GM18858 (cell line): ENCODE measurements at regions not wholly inside any gene's neighbourhood (a gene's known extent, or its start where the extent isn't known, plus 50 kb on each side); places are given as distances from the start of the nearest gene placed in this dataset.

ENCODE experiments used
- ATAC-seq: cut with Tn5 transposase; IDR thresholded peaks from one replicate; pipeline ENCODE4 v1.9.1; 2021; ENCODE audit not compliant: unreplicated experiment

- ATAC-seq, result no peak
Observed at GRCh38 chr5:77948476-77948875, 172.3 kb upstream of the TBCA start.

GRCh38 chr5:77947041-77947428 is 170.9 kb upstream of the TBCA start:
- no peak for ATAC-seq

- no peak for ATAC-seq
Observed at GRCh38 chr5:77946381-77947040, 170.4 kb upstream of the TBCA start.

- no peak for ATAC-seq
Observed at GRCh38 chr5:77945874-77946273, 169.7 kb upstream of the TBCA start.

GRCh38 chr5:77944757-77945340 is 168.7 kb upstream of the TBCA start:
- ATAC-seq, result no peak

GRCh38 chr5:77943851-77944250 is 167.7 kb upstream of the TBCA start:
- no peak for ATAC-seq

- no peak for ATAC-seq
Observed at GRCh38 chr5:77942578-77943239, 166.6 kb upstream of the TBCA start.

- peak; percentile 76 for ATAC-seq
Observed at GRCh38 chr5:77937015-77937908, 161.1 kb upstream of the TBCA start.

- ATAC-seq, result peak; percentile 2
Observed at GRCh38 chr5:77936365-77936693, 160.2 kb upstream of the TBCA start.

GRCh38 chr5:77935506-77936364 is 159.6 kb upstream of the TBCA start:
- peak; percentile 37 for ATAC-seq

- no peak for ATAC-seq
Observed at GRCh38 chr5:77928776-77929300, 152.7 kb upstream of the TBCA start.

- no peak for ATAC-seq
Observed at GRCh38 chr5:77926337-77926736, 150.2 kb upstream of the TBCA start.

- no peak for ATAC-seq
Observed at GRCh38 chr5:77925503-77925902, 149.4 kb upstream of the TBCA start.

- no peak for ATAC-seq
Observed at GRCh38 chr5:77924081-77924480, 147.9 kb upstream of the TBCA start.

- ATAC-seq, result no peak
Observed at GRCh38 chr5:77923666-77924065, 147.5 kb upstream of the TBCA start.

GRCh38 chr5:77921094-77921768 is 145.1 kb upstream of the TBCA start:
- ATAC-seq, result no peak

GRCh38 chr5:77920359-77921058 is 144.4 kb upstream of the TBCA start:
- no peak for ATAC-seq

GRCh38 chr5:77915346-77915745 is 139.2 kb upstream of the TBCA start:
- no peak for ATAC-seq

GRCh38 chr5:77912721-77913120 is 136.6 kb upstream of the TBCA start:
- ATAC-seq, result no peak
